ENCODE measurements at regions not wholly inside any gene's neighbourhood (a gene's known extent, or its start where the extent isn't known, plus 50 kb on each side); places are given as distances from the start of the nearest gene placed in this dataset.
"Not testable (repeated sequence)": the region's sequence is repeated elsewhere in the genome, so short reads cannot be mapped to it uniquely, and the experiment has no call there.

GRCh38 chr5:108587821-108588220 lies 159.9 kb upstream of the FER start:
- DNase-seq, result no peak

GRCh38 chr5:108581026-108581425 lies 166.7 kb upstream of the FER start:
- no peak for DNase-seq

GRCh38 chr5:108579236-108579635 lies 168.5 kb upstream of the FER start:
- no peak for DNase-seq

GRCh38 chr5:108578791-108579190 lies 168.9 kb upstream of the FER start:
- no peak for DNase-seq

GRCh38 chr5:108567429-108567828 lies 180.3 kb upstream of the FER start:
- DNase-seq, result no peak

GRCh38 chr5:108564441-108564840 lies 182.5 kb upstream of the FBXL17 start:
- DNase-seq, result no peak

GRCh38 chr5:108562205-108562454 lies 180.2 kb upstream of the FBXL17 start:
- no peak for DNase-seq

GRCh38 chr5:108561416-108562204 lies 179.7 kb upstream of the FBXL17 start:
- DNase-seq, result no peak

- DNase-seq, result no peak
Observed at GRCh38 chr5:108560581-108560980, 178.7 kb upstream of the FBXL17 start.

GRCh38 chr5:108560166-108560565 lies 178.3 kb upstream of the FBXL17 start:
- no peak for DNase-seq

GRCh38 chr5:108558840-108559239 lies 176.9 kb upstream of the FBXL17 start:
- DNase-seq, result not testable (repeated sequence)

- DNase-seq, result not testable (repeated sequence)
Observed at GRCh38 chr5:108558142-108558541, 176.2 kb upstream of the FBXL17 start.

GRCh38 chr5:108557686-108558085 lies 175.8 kb upstream of the FBXL17 start:
- no peak for DNase-seq

GRCh38 chr5:108556441-108557145 lies 174.7 kb upstream of the FBXL17 start:
- DNase-seq, result no peak

- DNase-seq, result no peak
Observed at GRCh38 chr5:108548684-108549596, 167.0 kb upstream of the FBXL17 start.

GRCh38 chr5:108546939-108547338 lies 165.0 kb upstream of the FBXL17 start:
- DNase-seq, result no peak

- no peak for DNase-seq
Observed at GRCh38 chr5:108545301-108545700, 163.4 kb upstream of the FBXL17 start.

GRCh38 chr5:108543486-108543885 lies 161.6 kb upstream of the FBXL17 start:
- DNase-seq, result no peak

- no peak for DNase-seq
Observed at GRCh38 chr5:108541836-108542235, 159.9 kb upstream of the FBXL17 start.

GRCh38 chr5:108536321-108536720 lies 154.4 kb upstream of the FBXL17 start:
- DNase-seq, result no peak

- not testable (repeated sequence) for DNase-seq
Observed at GRCh38 chr5:108532129-108532445, 150.2 kb upstream of the FBXL17 start.

- no peak for DNase-seq
Observed at GRCh38 chr5:108531367-108532128, 149.7 kb upstream of the FBXL17 start.

GRCh38 chr5:108530706-108531105 lies 148.8 kb upstream of the FBXL17 start:
- no peak for DNase-seq
